HG02840 (cell line): ENCODE measurements at regions not wholly inside any gene's neighbourhood (a gene's known extent, or its start where the extent isn't known, plus 50 kb on each side); places are given as distances from the start of the nearest gene placed in this dataset.

Experiments used
- ATAC-seq: cut with Tn5 transposase; IDR thresholded peaks from one replicate; pipeline ENCODE4 v1.9.1; 2021; ENCODE audit warnings: mild to moderate bottlenecking, moderate library complexity, moderate number of reproducible peaks; ENCODE audit not compliant: unreplicated experiment, low FRiP score

GRCh38 chr2:219765231-219765911 is 137.9 kb downstream of the SLC4A3 start:
- ATAC-seq, result no peak

- ATAC-seq, result no peak
These were observed 139.2 kb downstream of the SLC4A3 start for GRCh38 chr2:219766658-219767057.

- ATAC-seq, result no peak
These were observed 141.9 kb downstream of the SLC4A3 start for GRCh38 chr2:219769090-219769910.

- ATAC-seq, result no peak
These were observed 144.7 kb downstream of the SLC4A3 start for GRCh38 chr2:219772103-219772635.

GRCh38 chr2:219772697-219773096 is 145.3 kb downstream of the SLC4A3 start:
- no peak for ATAC-seq

- no peak for ATAC-seq
These were observed 148.1 kb downstream of the SLC4A3 start for GRCh38 chr2:219775506-219775905.

GRCh38 chr2:219777388-219777787 is 150.0 kb downstream of the SLC4A3 start:
- no peak for ATAC-seq

GRCh38 chr2:219778189-219778588 is 150.8 kb downstream of the SLC4A3 start:
- no peak for ATAC-seq

GRCh38 chr2:219782737-219783348 is 155.4 kb downstream of the SLC4A3 start:
- ATAC-seq, result no peak

- ATAC-seq, result no peak
These were observed 156.0 kb downstream of the SLC4A3 start for GRCh38 chr2:219783359-219783975.

- no peak for ATAC-seq
These were observed 156.7 kb downstream of the SLC4A3 start for GRCh38 chr2:219784178-219784577.

GRCh38 chr2:219789476-219789875 is 162.0 kb downstream of the SLC4A3 start:
- ATAC-seq, result no peak

GRCh38 chr2:219792446-219792845 is 165.0 kb downstream of the SLC4A3 start:
- ATAC-seq, result no peak

- no peak for ATAC-seq
These were observed 171.0 kb downstream of the SLC4A3 start for GRCh38 chr2:219798430-219798829.

- ATAC-seq, result no peak
These were observed 175.9 kb downstream of the SLC4A3 start for GRCh38 chr2:219803294-219803693.

GRCh38 chr2:219810895-219811294 is 183.5 kb downstream of the SLC4A3 start:
- ATAC-seq, result no peak

- ATAC-seq, result no peak
These were observed 185.2 kb downstream of the SLC4A3 start for GRCh38 chr2:219812672-219813071.

- ATAC-seq, result no peak
These were observed 193.3 kb downstream of the SLC4A3 start for GRCh38 chr2:219820767-219821166.

- no peak for ATAC-seq
These were observed 196.1 kb downstream of the SLC4A3 start for GRCh38 chr2:219823574-219823973.

GRCh38 chr2:219824996-219825395 is 197.6 kb downstream of the SLC4A3 start:
- no peak for ATAC-seq

GRCh38 chr2:219828127-219828526 is 200.7 kb downstream of the SLC4A3 start:
- ATAC-seq, result no peak
